ENCODE measurements at regions not wholly inside any gene's neighbourhood (a gene's known extent, or its start where the extent isn't known, plus 50 kb on each side); places are given as distances from the start of the nearest gene placed in this dataset.

DNA sequence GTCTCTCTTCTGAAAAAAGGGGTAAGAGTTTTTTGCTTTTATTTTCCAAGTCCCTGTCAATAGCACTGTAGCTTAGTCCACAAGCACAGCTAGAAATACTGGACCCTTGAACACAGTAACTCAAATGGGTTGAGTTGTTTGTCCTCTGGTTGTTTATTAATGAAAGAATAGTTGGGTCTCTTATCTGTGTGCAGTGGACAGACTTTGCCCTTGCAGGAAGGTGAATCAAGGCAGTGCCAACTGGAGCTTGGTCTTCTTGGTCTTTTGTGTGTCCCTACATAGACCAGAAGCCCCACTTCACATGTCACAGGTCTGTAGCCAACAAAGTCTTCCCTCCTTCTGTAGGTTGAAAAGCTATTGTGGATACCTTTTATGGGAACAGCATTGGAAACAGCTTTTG, 322.0 kb downstream of the AACS start:
- TF ChIP-seq POLR2AphosphoS5 (IDR thresholded peaks at IDR 0.05) = no peak
- TF ChIP-seq, protein P1, sequence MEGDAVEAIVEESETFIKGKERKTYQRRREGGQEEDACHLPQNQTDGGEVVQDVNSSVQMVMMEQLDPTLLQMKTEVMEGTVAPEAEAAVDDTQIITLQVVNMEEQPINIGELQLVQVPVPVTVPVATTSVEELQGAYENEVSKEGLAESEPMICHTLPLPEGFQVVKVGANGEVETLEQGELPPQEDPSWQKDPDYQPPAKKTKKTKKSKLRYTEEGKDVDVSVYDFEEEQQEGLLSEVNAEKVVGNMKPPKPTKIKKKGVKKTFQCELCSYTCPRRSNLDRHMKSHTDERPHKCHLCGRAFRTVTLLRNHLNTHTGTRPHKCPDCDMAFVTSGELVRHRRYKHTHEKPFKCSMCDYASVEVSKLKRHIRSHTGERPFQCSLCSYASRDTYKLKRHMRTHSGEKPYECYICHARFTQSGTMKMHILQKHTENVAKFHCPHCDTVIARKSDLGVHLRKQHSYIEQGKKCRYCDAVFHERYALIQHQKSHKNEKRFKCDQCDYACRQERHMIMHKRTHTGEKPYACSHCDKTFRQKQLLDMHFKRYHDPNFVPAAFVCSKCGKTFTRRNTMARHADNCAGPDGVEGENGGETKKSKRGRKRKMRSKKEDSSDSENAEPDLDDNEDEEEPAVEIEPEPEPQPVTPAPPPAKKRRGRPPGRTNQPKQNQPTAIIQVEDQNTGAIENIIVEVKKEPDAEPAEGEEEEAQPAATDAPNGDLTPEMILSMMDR (IDR thresholded peaks at IDR 0.05; ENCODE audit: poor library complexity, severe bottlenecking) = no peak
- TF ChIP-seq EZH2 (IDR thresholded peaks at IDR 0.05; ENCODE audit: borderline replicate concordance, insufficient read depth, low read length, poor library complexity, severe bottlenecking) = no peak
- TF ChIP-seq, protein P2, sequence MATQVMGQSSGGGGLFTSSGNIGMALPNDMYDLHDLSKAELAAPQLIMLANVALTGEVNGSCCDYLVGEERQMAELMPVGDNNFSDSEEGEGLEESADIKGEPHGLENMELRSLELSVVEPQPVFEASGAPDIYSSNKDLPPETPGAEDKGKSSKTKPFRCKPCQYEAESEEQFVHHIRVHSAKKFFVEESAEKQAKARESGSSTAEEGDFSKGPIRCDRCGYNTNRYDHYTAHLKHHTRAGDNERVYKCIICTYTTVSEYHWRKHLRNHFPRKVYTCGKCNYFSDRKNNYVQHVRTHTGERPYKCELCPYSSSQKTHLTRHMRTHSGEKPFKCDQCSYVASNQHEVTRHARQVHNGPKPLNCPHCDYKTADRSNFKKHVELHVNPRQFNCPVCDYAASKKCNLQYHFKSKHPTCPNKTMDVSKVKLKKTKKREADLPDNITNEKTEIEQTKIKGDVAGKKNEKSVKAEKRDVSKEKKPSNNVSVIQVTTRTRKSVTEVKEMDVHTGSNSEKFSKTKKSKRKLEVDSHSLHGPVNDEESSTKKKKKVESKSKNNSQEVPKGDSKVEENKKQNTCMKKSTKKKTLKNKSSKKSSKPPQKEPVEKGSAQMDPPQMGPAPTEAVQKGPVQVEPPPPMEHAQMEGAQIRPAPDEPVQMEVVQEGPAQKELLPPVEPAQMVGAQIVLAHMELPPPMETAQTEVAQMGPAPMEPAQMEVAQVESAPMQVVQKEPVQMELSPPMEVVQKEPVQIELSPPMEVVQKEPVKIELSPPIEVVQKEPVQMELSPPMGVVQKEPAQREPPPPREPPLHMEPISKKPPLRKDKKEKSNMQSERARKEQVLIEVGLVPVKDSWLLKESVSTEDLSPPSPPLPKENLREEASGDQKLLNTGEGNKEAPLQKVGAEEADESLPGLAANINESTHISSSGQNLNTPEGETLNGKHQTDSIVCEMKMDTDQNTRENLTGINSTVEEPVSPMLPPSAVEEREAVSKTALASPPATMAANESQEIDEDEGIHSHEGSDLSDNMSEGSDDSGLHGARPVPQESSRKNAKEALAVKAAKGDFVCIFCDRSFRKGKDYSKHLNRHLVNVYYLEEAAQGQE (IDR thresholded peaks at IDR 0.05; ENCODE audit: borderline replicate concordance) = no peak
- no peak for TF ChIP-seq SMC3 (conservative IDR thresholded peaks at IDR 0.05; ENCODE audit: poor library complexity)
- TF ChIP-seq TAF1 (IDR thresholded peaks at IDR 0.05; ENCODE audit: low read depth) = no peak
- TF ChIP-seq EP300 (conservative IDR thresholded peaks at IDR 0.05; ENCODE audit: poor library complexity, severe bottlenecking) = no peak
- no peak for TF ChIP-seq RAD21 (conservative IDR thresholded peaks at IDR 0.05)
- no peak for TF ChIP-seq MXI1 (conservative IDR thresholded peaks at IDR 0.05; ENCODE audit: poor library complexity, severe bottlenecking)
